ENCODE measurements at regions not wholly inside any gene's neighbourhood (a gene's known extent, or its start where the extent isn't known, plus 50 kb on each side); places are given as distances from the start of the nearest gene placed in this dataset.

DNA sequence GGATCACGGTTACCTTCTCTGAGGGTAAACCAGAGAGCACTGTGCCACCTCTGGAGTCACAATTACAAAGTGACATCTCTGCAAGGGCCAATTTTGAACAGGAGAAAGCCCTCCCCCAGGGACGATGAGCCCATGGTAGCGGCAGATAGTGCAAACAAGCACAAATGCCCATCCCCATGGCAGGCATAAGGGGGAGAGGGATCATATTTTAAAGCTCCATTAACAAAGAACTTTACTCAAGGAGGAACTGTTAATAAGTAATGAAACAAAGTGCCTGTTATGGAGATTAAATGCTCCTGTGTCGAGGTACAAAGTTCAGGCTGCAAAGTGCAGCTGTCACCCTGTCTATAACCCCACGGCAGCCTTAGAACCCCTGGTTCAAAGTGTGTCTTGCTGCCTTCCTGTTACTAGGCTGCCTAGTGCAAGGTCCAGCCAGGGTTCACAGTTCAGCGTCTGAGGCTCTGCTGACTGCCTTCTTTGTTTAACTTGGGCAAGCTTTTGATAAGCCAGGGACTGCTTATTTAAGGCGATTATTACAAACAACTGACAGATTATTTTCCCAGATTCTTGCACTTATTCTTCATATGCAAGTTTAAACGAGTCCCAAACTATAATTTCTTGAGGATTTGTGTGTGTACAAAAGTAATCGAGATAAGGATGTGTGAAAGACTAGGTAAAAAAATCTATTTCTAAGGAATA, 75.7 kb upstream of the NRIP1 start:
- TF ChIP-seq, protein P1, sequence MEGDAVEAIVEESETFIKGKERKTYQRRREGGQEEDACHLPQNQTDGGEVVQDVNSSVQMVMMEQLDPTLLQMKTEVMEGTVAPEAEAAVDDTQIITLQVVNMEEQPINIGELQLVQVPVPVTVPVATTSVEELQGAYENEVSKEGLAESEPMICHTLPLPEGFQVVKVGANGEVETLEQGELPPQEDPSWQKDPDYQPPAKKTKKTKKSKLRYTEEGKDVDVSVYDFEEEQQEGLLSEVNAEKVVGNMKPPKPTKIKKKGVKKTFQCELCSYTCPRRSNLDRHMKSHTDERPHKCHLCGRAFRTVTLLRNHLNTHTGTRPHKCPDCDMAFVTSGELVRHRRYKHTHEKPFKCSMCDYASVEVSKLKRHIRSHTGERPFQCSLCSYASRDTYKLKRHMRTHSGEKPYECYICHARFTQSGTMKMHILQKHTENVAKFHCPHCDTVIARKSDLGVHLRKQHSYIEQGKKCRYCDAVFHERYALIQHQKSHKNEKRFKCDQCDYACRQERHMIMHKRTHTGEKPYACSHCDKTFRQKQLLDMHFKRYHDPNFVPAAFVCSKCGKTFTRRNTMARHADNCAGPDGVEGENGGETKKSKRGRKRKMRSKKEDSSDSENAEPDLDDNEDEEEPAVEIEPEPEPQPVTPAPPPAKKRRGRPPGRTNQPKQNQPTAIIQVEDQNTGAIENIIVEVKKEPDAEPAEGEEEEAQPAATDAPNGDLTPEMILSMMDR (conservative IDR thresholded peaks at IDR 0.05; ENCODE audit: low read length): no peak
- TF ChIP-seq EZH2phosphoT487 (IDR thresholded peaks at IDR 0.05; ENCODE audit: borderline replicate concordance, low read depth, low read length): no peak

Data from OCI-LY7 (cell line).